ENCODE measurements at regions not wholly inside any gene's neighbourhood (a gene's known extent, or its start where the extent isn't known, plus 50 kb on each side); places are given as distances from the start of the nearest gene placed in this dataset.

GRCh38 chr11:127056338-127056971 lies 55.9 kb upstream of the KIRREL3 start:
- no peaks in the 10 kb centered on the region for H3K36me3 ChIP-seq
- intact Hi-C loops (cut with DNase I): no loop called here
- no peak overlapping the region for H3K27ac ChIP-seq
- DNase-seq: no peak
- H3K27me3 ChIP-seq: no peaks in the 10 kb centered on the region
- WGBS, 2 donors: 67 to 73% methylated on average over 6 of the region's 6 CpGs
- H3K4me3 ChIP-seq: no peak overlapping the region
- H3K4me1 ChIP-seq: no peaks in the 10 kb centered on the region
- TF ChIP-seq CTCF (IDR thresholded peaks at IDR 0.05) (no peak), POLR2A (IDR thresholded peaks at IDR 0.05) (no peak)
- H3K9me3 ChIP-seq: no peaks in the 10 kb centered on the region

DNA sequence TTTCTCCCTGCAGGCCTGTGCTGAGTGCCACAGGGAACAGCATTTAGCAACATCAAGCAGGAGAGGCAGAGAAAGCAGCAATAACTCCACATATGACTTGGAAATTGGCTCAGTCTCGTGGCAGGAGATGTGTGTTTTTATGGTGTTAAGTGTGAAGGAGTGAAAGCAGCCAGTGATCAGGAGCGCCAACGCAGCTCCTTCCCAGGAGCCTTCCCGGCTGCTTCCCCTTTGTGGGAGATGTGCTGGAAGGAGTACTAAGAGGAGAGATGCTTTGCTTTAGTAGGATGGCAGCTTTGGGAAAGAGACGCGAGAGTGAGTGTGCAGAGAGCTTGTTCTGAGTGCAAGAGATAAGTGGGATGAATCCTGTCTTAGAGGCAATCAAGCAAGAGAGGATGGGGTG lies 54.7 kb upstream of the KIRREL3 start:
- H3K27ac ChIP-seq: no peak overlapping the region
- intact Hi-C loops (cut with DNase I): no loop called here
- DNase-seq: no peak
- H3K9me3 ChIP-seq: no peaks in the 10 kb centered on the region
- 73 to 80% methylated on average over 6 of the region's 6 CpGs for WGBS, 2 donors
- no peaks in the 10 kb centered on the region for H3K27me3 ChIP-seq
- H3K4me3 ChIP-seq: no peak overlapping the region
- H3K4me1 ChIP-seq: no peaks in the 10 kb centered on the region
- no peaks in the 10 kb centered on the region for H3K36me3 ChIP-seq
- no peak for TF ChIP-seq POLR2A (IDR thresholded peaks at IDR 0.05)
- no peak for TF ChIP-seq CTCF (IDR thresholded peaks at IDR 0.05)

DNA sequence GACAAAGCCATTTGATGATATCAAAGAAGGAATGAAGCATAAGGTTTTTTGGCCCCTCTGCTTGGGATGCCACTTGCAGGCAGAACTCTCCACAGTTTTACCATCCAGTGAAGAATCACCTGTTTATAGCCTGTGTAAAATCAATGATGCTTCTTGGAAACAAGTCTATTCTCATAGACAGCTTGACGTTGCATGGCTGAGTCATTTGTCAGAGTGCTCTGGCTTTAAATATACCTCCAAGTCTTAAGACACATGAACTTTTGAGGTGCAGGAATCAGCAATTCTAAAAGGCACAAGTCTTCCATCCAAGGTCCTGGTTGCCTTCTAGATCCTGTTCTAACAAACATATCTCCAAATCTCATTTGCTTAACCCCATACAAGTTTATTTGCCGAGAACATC lies 53.6 kb upstream of the KIRREL3 start:
- WGBS, 2 donors: 44 to 79% methylated on average over 2 of the region's 2 CpGs

GRCh38 chr11:127052404-127052803 lies 51.8 kb upstream of the KIRREL3 start:
- DNase-seq: no peak
- Histone ChIP-seq H3K9me3 (no peaks in the 10 kb centered on the region), H3K27me3 (no peaks in the 10 kb centered on the region), H3K27ac (no peak overlapping the region), H3K4me3 (no peak overlapping the region), H3K36me3 (no peaks in the 10 kb centered on the region), H3K4me1 (no peaks in the 10 kb centered on the region)
- 58 to 82% methylated on average over 1 of the region's 1 CpG for WGBS, 2 donors
- no peak for TF ChIP-seq CTCF (IDR thresholded peaks at IDR 0.05)
- no peak for TF ChIP-seq POLR2A (IDR thresholded peaks at IDR 0.05)
- intact Hi-C loops (cut with DNase I): no loop called here

More for the DNA sequence above, 53.6 kb upstream of the KIRREL3 start:
- no peak overlapping the region for H3K27ac ChIP-seq
- H3K27me3 ChIP-seq: no peaks in the 10 kb centered on the region
- no peak overlapping the region for H3K4me3 ChIP-seq
- intact Hi-C loops (cut with DNase I): no loop called here
- TF ChIP-seq POLR2A (IDR thresholded peaks at IDR 0.05) (no peak), CTCF (IDR thresholded peaks at IDR 0.05) (no peak)
- no peak for DNase-seq
- no peaks in the 10 kb centered on the region for H3K9me3 ChIP-seq
- H3K4me1 ChIP-seq: no peaks in the 10 kb centered on the region
- no peaks in the 10 kb centered on the region for H3K36me3 ChIP-seq

Small RNA genes lying in the stretch of these regions (small RNA-seq; reads per million reads assigned to genes)
- gene RN7SKP279: 0 reads per million in 4 donors
